ENCODE measurements at regions not wholly inside any gene's neighbourhood (a gene's known extent, or its start where the extent isn't known, plus 50 kb on each side); places are given as distances from the start of the nearest gene placed in this dataset.

DNA sequence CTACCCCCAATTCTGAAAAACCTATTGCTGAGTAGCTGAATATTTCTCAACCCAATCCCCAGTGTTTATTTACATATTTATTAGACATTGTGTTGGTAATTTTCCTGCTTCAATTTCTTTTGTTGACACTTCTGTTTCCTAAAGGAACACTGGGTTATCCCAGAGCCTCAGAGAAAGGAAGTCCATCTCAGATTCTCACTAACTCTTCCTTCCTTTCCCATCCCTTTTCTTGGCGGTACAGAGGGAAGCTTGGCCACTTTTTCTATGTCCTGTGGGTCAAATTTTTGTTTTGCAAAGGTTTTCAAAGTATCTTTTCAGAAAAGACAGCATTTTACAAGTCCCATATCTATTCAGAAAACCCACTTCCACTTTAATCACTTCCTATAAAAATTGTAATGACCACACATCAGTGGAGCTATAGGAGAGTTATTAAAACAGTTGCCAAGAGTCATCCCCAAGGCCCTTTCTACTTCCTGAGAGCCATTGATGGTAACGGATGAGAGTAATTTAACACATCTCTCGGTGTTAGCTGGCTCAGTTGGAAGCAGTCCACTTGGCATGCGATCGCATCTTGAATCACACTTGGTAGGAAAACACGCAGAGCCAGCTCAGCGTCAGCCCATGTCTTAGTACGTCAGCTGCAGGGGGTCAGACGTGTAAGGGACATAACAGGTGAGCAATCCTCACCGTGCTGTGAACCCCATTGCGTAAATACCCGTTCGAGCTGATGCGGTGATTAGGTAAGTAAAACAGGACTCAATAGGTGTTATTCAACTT lies 231.1 kb upstream of the ADARB2 start:
- no peak for DNase-seq

DNA sequence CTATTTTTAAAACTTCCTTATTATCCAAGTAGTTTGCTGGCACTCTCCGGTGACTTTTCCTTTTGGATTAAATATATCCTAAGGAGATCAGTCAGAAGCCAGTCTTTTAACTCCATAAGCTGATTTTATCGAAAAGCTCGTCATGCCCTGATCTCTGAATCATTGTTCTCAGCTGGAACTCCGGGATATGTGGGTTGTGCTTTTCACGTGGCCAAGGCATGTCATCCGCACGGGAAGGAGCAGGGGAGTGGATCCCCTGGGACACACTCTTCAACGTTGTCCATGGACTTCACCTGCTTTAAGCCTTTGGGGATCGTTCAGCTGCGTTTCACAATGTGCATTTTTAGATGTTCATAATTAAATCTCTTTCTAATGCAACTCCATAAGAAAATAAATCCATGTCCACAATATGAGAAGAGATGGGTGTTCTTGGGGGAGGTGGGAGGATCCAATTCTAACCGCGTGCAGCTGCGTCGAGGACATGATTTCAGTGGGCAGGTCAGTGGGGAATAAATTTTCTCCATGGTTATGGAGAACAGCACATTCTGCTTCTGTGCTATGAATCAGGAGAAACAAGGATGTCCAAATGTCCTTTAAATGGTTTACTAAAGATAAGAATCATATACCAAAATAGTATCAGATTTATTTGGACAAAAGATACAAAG lies 229.5 kb upstream of the ADARB2 start:
- no peak for DNase-seq

- no peak for DNase-seq
Observed at GRCh38 chr10:1964476-1964875, 227.2 kb upstream of the ADARB2 start.

DNA sequence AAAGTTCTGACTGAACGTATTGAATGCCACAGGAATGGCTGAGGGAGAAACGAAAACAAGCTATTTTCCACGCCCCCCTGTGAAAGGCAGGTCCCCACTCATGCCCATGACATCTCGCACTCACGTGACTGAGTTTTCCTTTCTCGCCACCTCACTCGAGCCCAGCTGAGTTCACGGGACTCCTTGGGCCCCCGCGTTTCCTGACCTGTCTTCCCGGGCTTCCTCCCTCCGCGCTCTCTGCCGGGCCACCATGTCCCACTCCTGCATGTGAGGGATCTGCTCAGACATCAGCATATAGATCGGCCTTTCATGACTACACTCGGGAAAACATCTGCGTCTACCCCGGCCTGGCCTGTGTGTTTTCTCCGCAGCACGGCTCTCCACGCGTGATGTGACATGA lies 226.0 kb upstream of the ADARB2 start:
- DNase-seq = no peak

GRCh38 chr10:1961989-1962388 lies 224.7 kb upstream of the ADARB2 start:
- DNase-seq = no peak

- DNase-seq = no peak
Observed at GRCh38 chr10:1960982-1961381, 223.7 kb upstream of the ADARB2 start.

- no peak for DNase-seq
Observed at GRCh38 chr10:1957057-1957456, 219.7 kb upstream of the ADARB2 start.

GRCh38 chr10:1954300-1954699 lies 217.0 kb upstream of the ADARB2 start:
- no peak for DNase-seq

- no peak for DNase-seq
Observed at GRCh38 chr10:1952126-1953095, 215.1 kb upstream of the ADARB2 start.

DNA sequence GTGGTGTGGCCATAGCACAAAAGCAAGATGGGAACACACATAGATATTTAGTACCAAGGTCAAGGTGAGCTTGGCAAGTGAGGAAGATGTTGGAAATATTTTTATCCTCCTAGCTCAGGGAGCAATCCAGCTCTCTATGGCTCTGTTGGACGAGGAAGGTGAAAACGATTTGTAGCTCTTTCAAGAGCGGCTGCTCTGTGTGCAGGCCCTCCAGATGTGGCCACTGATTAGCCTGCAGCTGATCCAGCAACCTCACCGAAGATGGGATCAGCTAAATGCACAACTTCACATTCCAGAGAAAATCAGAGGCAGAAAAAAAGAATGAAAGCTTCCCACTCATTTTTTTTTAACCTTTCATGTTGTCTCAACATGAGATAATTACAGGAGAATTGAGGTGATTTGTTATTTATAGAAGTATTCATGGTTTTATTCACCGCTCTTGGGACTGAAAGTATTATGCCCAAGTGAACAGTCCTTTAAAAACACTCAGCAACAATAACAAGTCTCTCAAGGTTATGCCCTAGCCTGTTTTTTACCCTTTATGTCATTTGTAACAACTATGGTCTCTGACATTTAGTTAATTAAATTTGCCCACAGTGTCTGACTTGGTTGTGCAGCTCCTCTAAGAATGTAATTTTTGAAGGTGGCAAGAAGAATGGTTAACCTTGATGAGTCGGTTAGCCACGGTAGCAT lies 213.6 kb upstream of the ADARB2 start:
- DNase-seq = no peak

GRCh38 chr10:1947464-1948003 lies 210.2 kb upstream of the ADARB2 start:
- DNase-seq = no peak

DNA sequence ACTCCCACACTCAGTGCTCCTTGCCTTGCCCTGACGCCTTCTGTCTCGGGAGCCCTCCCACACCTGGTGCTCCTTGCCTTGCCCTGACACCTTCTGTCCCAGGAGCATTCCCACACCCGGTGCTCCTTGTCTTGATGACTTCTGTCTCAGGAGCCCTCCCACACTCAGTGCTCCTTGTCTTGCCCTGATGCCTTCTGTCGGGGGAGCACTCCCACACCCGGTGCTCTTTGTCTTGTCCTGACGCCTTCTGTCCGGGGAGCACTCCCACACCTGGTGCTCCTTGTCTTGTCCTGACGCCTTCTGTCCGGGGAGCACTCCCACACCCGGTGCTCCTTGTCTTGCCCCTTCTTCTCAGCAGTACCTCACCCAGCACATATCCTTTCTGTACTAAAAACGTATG lies 207.2 kb upstream of the ADARB2 start:
- no peak for DNase-seq

GRCh38 chr10:1942478-1942877 lies 205.2 kb upstream of the ADARB2 start:
- no peak for DNase-seq

GRCh38 chr10:1939016-1939415 lies 201.7 kb upstream of the ADARB2 start:
- no peak for DNase-seq

DNA sequence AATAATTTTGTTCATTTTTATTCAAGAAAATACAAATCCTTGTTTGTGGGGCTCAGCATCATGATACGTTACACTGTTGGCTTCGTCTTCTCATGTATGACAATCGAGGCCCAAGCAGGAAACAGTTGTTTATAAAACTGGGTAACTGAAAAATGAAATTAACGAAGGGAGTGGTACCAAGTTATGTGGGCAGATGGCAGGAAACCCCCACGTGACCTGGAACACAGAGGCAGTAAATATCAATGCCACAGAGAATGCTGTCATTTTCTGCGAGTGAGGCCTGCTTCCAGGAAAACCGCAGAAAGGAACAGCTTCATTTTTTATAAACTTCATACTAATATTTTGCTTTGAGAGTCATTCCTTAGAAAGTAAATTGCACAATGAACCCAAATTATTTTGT lies 201.0 kb upstream of the ADARB2 start:
- DNase-seq = no peak

DNA sequence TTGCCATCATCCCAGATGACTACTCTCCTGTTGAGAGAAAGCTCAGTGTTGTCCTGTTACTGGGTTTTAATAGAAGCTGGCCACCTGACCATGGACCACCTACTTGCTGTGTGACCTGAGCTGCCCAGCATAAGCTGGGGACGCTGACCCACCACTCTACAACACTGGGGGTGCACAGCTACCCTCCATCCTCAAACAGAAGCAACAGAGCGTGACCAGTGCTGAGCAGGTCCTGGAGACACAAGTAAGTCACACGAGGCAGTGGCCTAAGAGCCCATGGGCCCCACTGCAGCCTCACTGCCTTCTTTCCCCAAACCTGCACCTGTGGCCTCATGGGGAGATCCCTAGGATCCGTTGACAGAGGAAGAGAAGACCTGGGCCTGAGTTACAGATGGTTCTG lies 198.6 kb upstream of the ADARB2 start:
- DNase-seq = no peak

GRCh38 chr10:1933215-1933614 lies 195.9 kb upstream of the ADARB2 start:
- no peak for DNase-seq

GRCh38 chr10:1932692-1933094 lies 195.4 kb upstream of the ADARB2 start:
- no peak for DNase-seq

- no peak for DNase-seq
Observed at GRCh38 chr10:1928606-1929005, 191.3 kb upstream of the ADARB2 start.

DNA sequence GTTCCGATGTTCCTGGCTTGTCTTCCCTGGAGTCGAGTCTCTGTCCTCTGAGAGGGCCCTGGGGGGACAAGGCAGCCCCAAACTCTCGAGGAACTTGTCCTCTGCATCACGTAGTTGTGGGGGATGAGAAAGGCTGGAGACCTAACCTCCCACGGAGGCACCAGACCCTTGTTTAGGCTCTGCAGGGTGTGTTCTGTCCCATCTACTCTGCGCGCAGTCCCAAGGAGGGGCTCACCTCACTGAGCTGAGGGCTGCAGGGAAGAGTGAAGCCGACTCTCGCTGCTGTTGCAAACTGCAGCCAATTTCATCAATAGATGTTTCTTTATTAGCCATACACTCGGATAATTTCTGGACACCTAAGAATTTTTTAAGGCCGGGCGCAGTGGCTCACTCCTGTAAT lies 186.7 kb upstream of the ADARB2 start:
- DNase-seq = no peak

- no peak for DNase-seq
Observed at GRCh38 chr10:1923586-1923985, 186.3 kb upstream of the ADARB2 start.

DNA sequence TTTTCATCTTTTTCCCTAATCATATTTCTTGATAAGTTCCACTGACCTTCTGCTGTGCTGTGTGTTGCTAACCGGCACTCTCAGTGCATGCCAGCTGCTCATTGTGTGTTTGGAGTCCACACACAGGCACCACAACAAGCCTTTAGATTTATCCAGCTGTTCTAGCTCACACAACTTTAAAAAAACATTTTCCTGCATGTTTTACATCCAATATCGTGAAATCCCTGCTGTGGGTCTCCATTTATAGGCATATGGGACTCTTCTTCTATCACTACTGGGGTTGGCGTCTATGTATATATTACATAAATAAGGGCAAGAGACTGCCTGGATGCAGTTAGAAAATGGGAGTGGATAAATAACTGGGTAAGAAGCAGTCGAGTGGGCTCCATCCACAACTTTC lies 183.6 kb upstream of the ADARB2 start:
- no peak for DNase-seq

- DNase-seq = no peak
Observed at GRCh38 chr10:1920127-1920526, 182.8 kb upstream of the ADARB2 start.

All from GF-D8 (cell line).